ENCODE measurements at regions not wholly inside any gene's neighbourhood (a gene's known extent, or its start where the extent isn't known, plus 50 kb on each side); places are given as distances from the start of the nearest gene placed in this dataset.

DNA sequence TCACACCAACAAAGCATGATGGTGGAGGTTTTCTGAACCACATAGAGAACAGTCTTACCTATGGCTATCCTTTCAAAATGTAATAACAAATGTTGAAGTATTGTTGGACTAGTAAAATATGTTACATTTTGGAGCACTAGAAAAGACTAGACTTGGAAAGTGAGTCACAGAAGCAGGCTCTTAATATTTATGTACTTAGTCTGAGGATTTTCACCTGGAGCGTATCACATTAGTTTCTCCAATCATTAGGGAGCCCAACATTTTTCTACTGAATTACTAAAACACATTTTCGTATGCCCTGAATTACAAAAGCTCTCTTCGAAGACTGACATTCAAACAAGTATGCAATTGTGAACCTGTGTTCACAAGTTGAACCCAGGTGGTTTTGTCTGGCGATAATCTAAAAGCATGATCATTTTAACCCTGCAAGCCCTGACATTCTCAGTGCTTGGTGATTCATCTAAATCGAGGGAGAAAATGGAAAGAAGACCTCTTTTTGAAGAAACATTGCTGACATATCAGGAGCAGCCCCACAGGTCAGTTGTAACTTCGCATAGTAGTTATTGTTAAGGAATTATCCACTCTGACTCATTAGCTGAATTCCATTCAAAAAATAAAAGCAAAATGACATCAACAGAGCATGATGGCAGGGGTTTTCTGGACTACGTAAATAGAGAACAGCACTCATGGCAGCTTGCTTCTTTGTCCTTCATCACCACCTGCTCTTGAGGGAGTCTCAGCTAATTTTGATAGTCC is 679.8 kb upstream of the NECTIN3 start:
- Mint-ChIP-seq H3K27me3 (no peaks in the 10 kb centered on the region), H3K27ac (no peak overlapping the region), H3K9me3 (peaks cover 0 to 3% (median 0%) of the 10 kb centered on the region in 7 donors), H3K4me3 (no peak overlapping the region), H3K4me1 (no peaks in the 10 kb centered on the region), H3K36me3 (no peaks in the 10 kb centered on the region)
- ATAC-seq (ENCODE audit: low read depth in 2 of 2) = no peak
- DNase-seq = no peak

GRCh38 chr3:110393941-110394340 is 677.7 kb upstream of the NECTIN3 start:
- Mint-ChIP-seq H3K27ac (no peak overlapping the region), H3K36me3 (no peaks in the 10 kb centered on the region), H3K9me3 (peaks cover 0 to 11% (median 0%) of the 10 kb centered on the region in 7 donors), H3K4me3 (no peak overlapping the region), H3K27me3 (no peaks in the 10 kb centered on the region), H3K4me1 (no peaks in the 10 kb centered on the region)
- DNase-seq (no peak), ATAC-seq (ENCODE audit: low read depth in 2 of 2) (no peak)

DNA sequence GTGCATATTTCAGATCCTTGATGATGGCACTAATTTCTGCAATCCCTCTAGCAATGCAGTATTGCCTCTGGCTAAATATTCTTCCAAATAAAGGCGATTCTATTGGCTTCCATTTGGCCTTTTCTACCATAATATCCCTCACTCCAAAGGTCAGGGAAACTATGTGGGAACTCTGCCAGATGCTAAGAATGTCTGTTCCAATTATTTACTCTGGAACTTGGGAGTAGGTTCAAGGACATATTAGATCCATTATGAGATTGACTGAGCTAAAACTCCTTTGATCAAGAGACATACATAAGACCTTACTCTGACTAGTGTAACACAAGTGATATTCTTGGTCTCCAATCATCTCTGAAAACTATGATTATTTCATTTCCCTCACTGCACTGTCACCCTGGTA is 674.5 kb upstream of the NECTIN3 start:
- no peaks in the 10 kb centered on the region for H3K27me3 Mint-ChIP-seq
- DNase-seq (no peak), ATAC-seq (ENCODE audit: low read depth in 2 of 2) (no peak)
- H3K36me3 Mint-ChIP-seq = peaks cover 0 to 5% of the 10 kb centered on the region in 2 donors
- no peak overlapping the region for H3K4me3 Mint-ChIP-seq
- H3K9me3 Mint-ChIP-seq = peaks cover 3 to 38% (median 11%) of the 10 kb centered on the region in 7 donors
- H3K27ac Mint-ChIP-seq = no peak overlapping the region
- H3K4me1 Mint-ChIP-seq = no peaks in the 10 kb centered on the region

- no peaks in the 10 kb centered on the region for H3K4me1 Mint-ChIP-seq
- ATAC-seq (ENCODE audit: low read depth in 2 of 2) (no peak), DNase-seq (no peak)
- peaks cover 5 to 38% (median 11%) of the 10 kb centered on the region in 7 donors for H3K9me3 Mint-ChIP-seq
- no peak overlapping the region for H3K27ac Mint-ChIP-seq
- H3K27me3 Mint-ChIP-seq = no peaks in the 10 kb centered on the region
- peaks cover 0 to 5% of the 10 kb centered on the region in 2 donors for H3K36me3 Mint-ChIP-seq
- no peak overlapping the region for H3K4me3 Mint-ChIP-seq
These were observed 671.3 kb upstream of the NECTIN3 start for GRCh38 chr3:110400315-110400714.

GRCh38 chr3:110405830-110406585 is 665.6 kb upstream of the NECTIN3 start:
- H3K4me1 Mint-ChIP-seq = no peaks in the 10 kb centered on the region
- DNase-seq (no peak), ATAC-seq (ENCODE audit: low read depth in 2 of 2) (no peak)
- no peak overlapping the region for H3K27ac Mint-ChIP-seq
- H3K4me3 Mint-ChIP-seq = no peak overlapping the region
- peaks cover 0 to 9% (median 6%) of the 10 kb centered on the region in 7 donors for H3K9me3 Mint-ChIP-seq
- H3K36me3 Mint-ChIP-seq = peaks cover 0 to 5% of the 10 kb centered on the region in 2 donors
- H3K27me3 Mint-ChIP-seq = no peaks in the 10 kb centered on the region

DNA sequence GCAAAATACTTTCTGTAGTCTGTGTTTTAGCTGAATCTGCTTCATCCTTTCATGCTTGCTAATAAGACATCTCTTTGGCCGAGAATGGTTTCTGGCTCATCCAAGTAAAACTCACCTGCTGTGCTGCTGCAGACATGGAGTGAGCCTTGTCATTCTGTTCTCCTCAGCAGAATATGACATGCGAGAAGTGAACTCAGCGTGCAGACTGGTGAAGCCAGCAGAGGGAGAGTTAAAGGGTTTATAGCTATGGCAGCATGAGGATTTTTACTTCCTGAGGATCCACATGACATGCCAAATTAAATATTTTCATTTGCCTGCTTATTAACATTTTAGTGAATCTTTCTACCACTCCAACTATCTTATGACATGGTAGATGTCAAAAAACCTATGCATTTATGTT is 658.4 kb upstream of the NECTIN3 start:
- Mint-ChIP-seq H3K9me3 (peaks cover 0 to 5% (median 0%) of the 10 kb centered on the region in 7 donors), H3K27ac (no peak overlapping the region), H3K4me3 (no peak overlapping the region), H3K27me3 (no peaks in the 10 kb centered on the region), H3K4me1 (no peaks in the 10 kb centered on the region), H3K36me3 (no peaks in the 10 kb centered on the region)
- no peak for ATAC-seq (ENCODE audit: low read depth in 2 of 2)
- DNase-seq = no peak

- Mint-ChIP-seq H3K4me1 (no peaks in the 10 kb centered on the region), H3K9me3 (peaks cover 0 to 5% (median 0%) of the 10 kb centered on the region in 7 donors), H3K27me3 (no peaks in the 10 kb centered on the region), H3K36me3 (no peaks in the 10 kb centered on the region), H3K4me3 (no peak overlapping the region), H3K27ac (no peak overlapping the region)
- no peak for ATAC-seq (ENCODE audit: low read depth in 2 of 2)
- DNase-seq = no peak
These were observed 657.5 kb upstream of the NECTIN3 start for GRCh38 chr3:110413807-110414748.

GRCh38 chr3:110414855-110415254 is 656.8 kb upstream of the NECTIN3 start:
- no peak overlapping the region for H3K27ac Mint-ChIP-seq
- DNase-seq (no peak), ATAC-seq (ENCODE audit: low read depth in 2 of 2) (no peak)
- H3K4me3 Mint-ChIP-seq = no peak overlapping the region
- no peaks in the 10 kb centered on the region for H3K4me1 Mint-ChIP-seq
- H3K27me3 Mint-ChIP-seq = no peaks in the 10 kb centered on the region
- peaks cover 0 to 5% (median 0%) of the 10 kb centered on the region in 7 donors for H3K9me3 Mint-ChIP-seq
- no peaks in the 10 kb centered on the region for H3K36me3 Mint-ChIP-seq

DNA sequence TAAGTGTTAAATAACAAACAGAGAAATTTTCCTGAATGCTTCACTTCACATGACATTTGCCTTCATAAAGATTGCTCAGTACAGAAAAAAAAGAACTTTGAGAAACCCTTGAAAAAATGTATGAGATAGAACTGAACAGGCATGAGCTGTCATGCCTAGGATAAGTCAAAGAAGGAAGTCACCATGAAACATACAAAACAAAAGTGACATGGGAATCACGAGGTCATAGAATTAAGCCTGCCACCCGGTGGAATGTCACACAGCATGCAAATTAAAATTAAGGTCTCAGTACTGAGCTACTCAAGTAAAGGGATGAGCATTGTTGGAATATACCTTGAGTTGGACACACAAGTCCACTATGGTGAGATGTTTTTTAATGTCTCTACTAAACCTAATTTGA is 652.5 kb upstream of the NECTIN3 start:
- no peak for ATAC-seq (ENCODE audit: low read depth in 2 of 2)

DNA sequence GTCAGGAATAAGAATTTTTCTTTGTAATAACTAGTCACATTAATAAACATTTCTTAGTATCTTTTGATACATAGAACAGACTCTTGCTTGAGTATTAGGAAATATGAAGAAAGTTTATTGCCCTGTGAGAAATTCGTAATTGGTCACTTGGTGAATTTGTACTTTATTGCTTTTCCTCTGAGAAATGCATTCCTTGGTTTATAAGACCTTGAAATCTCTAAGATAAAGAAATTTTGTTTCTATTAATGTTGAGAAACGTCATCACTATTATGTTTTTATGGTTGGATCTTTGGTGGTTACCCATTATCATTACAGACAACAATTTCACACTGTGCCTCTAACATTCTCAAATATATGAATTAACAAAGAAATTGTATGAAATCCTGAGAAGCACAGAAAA is 652.0 kb upstream of the NECTIN3 start:
- DNase-seq (no peak), ATAC-seq (ENCODE audit: low read depth in 2 of 2) (no peak)
- Mint-ChIP-seq H3K27ac (no peak overlapping the region), H3K9me3 (peaks cover 0 to 4% (median 0%) of the 10 kb centered on the region in 7 donors), H3K4me3 (no peak overlapping the region), H3K27me3 (no peaks in the 10 kb centered on the region), H3K4me1 (no peaks in the 10 kb centered on the region), H3K36me3 (no peaks in the 10 kb centered on the region)

More for the DNA sequence above, 652.5 kb upstream of the NECTIN3 start:
- H3K36me3 Mint-ChIP-seq = no peaks in the 10 kb centered on the region
- peaks cover 0 to 4% (median 0%) of the 10 kb centered on the region in 7 donors for H3K9me3 Mint-ChIP-seq
- no peaks in the 10 kb centered on the region for H3K4me1 Mint-ChIP-seq
- no peak overlapping the region for H3K27ac Mint-ChIP-seq
- no peaks in the 10 kb centered on the region for H3K27me3 Mint-ChIP-seq
- no peak for DNase-seq
- H3K4me3 Mint-ChIP-seq = no peak overlapping the region

DNA sequence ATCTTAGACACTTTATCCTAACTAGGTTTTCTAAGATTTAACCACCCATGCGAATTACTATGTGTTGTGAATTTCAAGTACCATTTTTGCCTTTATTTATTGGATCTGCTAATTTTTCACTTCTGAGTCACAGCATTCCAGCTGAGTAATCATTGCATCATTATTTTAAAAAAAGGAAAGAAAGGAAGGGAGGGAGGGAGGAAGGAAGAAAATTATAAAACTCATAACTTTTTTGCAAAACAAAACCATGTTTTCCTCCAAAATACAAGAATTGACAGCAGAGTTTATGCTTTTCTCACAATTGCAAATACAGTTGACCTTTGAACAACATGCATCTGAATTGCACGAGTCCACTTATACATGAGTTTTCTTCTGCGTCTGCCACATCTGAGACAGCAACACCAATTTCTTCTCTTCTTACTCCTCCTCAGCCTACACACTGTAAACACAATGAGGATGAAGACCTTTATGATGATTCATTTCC is 651.4 kb upstream of the NECTIN3 start:
- Mint-ChIP-seq H3K4me3 (no peak overlapping the region), H3K36me3 (no peaks in the 10 kb centered on the region), H3K27me3 (no peaks in the 10 kb centered on the region), H3K9me3 (peaks cover 0 to 3% (median 0%) of the 10 kb centered on the region in 7 donors), H3K4me1 (no peaks in the 10 kb centered on the region), H3K27ac (no peak overlapping the region)
- no peak for DNase-seq
- no peak for ATAC-seq (ENCODE audit: low read depth in 2 of 2)

GRCh38 chr3:110423276-110423675 is 648.3 kb upstream of the NECTIN3 start:
- H3K36me3 Mint-ChIP-seq = no peaks in the 10 kb centered on the region
- H3K9me3 Mint-ChIP-seq = peaks cover 0 to 2% (median 0%) of the 10 kb centered on the region in 7 donors
- H3K27ac Mint-ChIP-seq = no peak overlapping the region
- no peak overlapping the region for H3K4me3 Mint-ChIP-seq
- no peaks in the 10 kb centered on the region for H3K4me1 Mint-ChIP-seq
- no peak for ATAC-seq (ENCODE audit: low read depth in 2 of 2)
- H3K27me3 Mint-ChIP-seq = no peaks in the 10 kb centered on the region
- no peak for DNase-seq

DNA sequence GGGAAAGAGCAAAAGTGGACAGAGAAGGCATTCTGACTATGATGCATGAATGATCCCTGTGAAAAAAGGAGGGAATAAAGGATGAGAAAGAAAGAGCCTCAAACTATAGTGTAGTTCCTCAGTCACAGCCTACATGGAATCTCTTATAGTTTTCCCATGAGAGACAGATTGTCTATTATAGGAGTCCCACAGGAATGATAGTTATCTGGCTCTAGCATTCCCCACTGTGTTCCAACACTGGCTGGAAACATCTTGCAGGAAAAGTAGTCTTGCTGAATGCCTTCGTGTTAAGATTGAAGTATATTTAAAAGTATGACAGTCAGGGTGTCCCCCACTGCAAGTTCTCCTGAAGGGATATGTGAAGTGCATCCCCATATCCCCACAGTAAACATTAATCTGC is 641.5 kb upstream of the NECTIN3 start:
- Mint-ChIP-seq H3K36me3 (no peaks in the 10 kb centered on the region), H3K27me3 (no peaks in the 10 kb centered on the region), H3K4me1 (no peaks in the 10 kb centered on the region), H3K4me3 (no peak overlapping the region), H3K27ac (no peak overlapping the region), H3K9me3 (peaks cover 0 to 5% (median 0%) of the 10 kb centered on the region in 7 donors)
- no peak for DNase-seq
- ATAC-seq (ENCODE audit: low read depth in 2 of 2) = no peak

Data from naive B cell (primary cell).